HCT116 (cell line): ENCODE measurements at regions not wholly inside any gene's neighbourhood (a gene's known extent, or its start where the extent isn't known, plus 50 kb on each side); places are given as distances from the start of the nearest gene placed in this dataset.

ENCODE experiments used
- ATAC-seq: fragments of 200-7000 bp; cut with Tn5 transposase; 2 replicates; pipeline ENCODE4 v1.9.1; 2020; ENCODE audit warnings: mild to moderate bottlenecking, moderate library complexity
- BruUV-seq: library from RNA; stranded (reverse); fragments of 400-500 nt; replicated peaks from 2 replicates; lab custom pipeline; 2021; lab: Mats Ljungman, UMichigan
- CTCF ChIA-PET: fragments of 300-600 bp; sonication (Branson Sonifier 250); formaldehyde crosslinking; loops from one replicate; lab custom pipeline; 2021; ENCODE audit warnings: antibody characterized with exemption; lab: Charles Lee
- POLR2A ChIA-PET: fragments of 300-600, 350-600 bp; sonication (Branson Sonifier 250); formaldehyde crosslinking; loops from one replicate; lab custom pipeline; 2021; ENCODE audit warnings: antibody characterized with exemption; lab: Charles Lee
- RAD21 ChIA-PET, 2 experiments: fragments of 300-600 bp; sonication (Branson Sonifier 250); formaldehyde crosslinking; loops; one replicate each; lab custom pipeline; 2023; ENCODE audit warnings: low total read pairs in 2 of 2; ENCODE audit not compliant: uncharacterized antibody in 2 of 2, unreplicated experiment in 2 of 2, low non-redundant PET in 1 of 2; lab: Charles Lee
- DNase-seq: peaks from one replicate; pipeline ENCODE4 v3.0.0-alpha.2; 2010; ENCODE audit warnings: low read depth, low spot score
- H2AFZ ChIP-seq: fragments of 200-600 bp; shearing (Covaris generic), sonication (generic); 2 replicates; pipeline ENCODE4 v1.6.1; 2017; ENCODE audit warnings: low read depth, mixed run types, mixed read lengths, antibody characterized with exemption, low read length; ENCODE audit not compliant: poor library complexity, severe bottlenecking
- H3K27ac ChIP-seq: 2 replicates; pipeline ENCODE4 v1.5.1; 2012; ENCODE audit warnings: low read depth, low read length
- H3K27me3 ChIP-seq: fragments of 200-600 bp; sonication (generic); 2 replicates; pipeline ENCODE4 v1.6.1; 2016; ENCODE audit warnings: mixed run types, low read length, mixed read lengths; ENCODE audit not compliant: insufficient read depth
- H3K36me3 ChIP-seq, 2 experiments: fragments of 200-500 bp in 1 of 2; fragments of 200-600 bp in 1 of 2; sonication (Bioruptor generic) in 1 of 2; sonication (generic) in 1 of 2; 2 replicates each; pipeline versions ENCODE4 v1.5.1 to v1.6.1; 2014 to 2016; ENCODE audit warnings: low read length in 2 of 2, inconsistent platforms in 1 of 2, mixed read lengths in 1 of 2, mixed run types in 1 of 2; ENCODE audit not compliant: insufficient read depth in 2 of 2, control insufficient read depth in 1 of 2
- H3K4me1 ChIP-seq, 2 experiments: fragments of 200-600 bp in 1 of 2; sonication (generic) in 1 of 2; 2 replicates each; pipeline versions ENCODE4 v1.5.1 to v1.6.1; 2012 to 2017; ENCODE audit warnings: low read length in 2 of 2, inconsistent platforms in 1 of 2, mild to moderate bottlenecking in 1 of 2, mixed read lengths in 1 of 2, mixed run types in 1 of 2, moderate library complexity in 1 of 2; ENCODE audit not compliant: insufficient read depth in 2 of 2, control insufficient read depth in 1 of 2
- H3K4me2 ChIP-seq: fragments of 200-600 bp; sonication (generic); 2 replicates; pipeline ENCODE4 v1.6.1; 2017; ENCODE audit warnings: mixed run types, low read length, mixed read lengths
- H3K4me3 ChIP-seq, 2 experiments: fragments of 200-600 bp in 1 of 2; sonication (generic) in 1 of 2; replicated peaks in 1 of 2; 2 replicates each; pipeline ENCODE4 v1.5.1; 2011 to 2016; ENCODE audit warnings: low read length in 2 of 2, control low read depth in 1 of 2, low read depth in 1 of 2, mild to moderate bottlenecking in 1 of 2, mixed read lengths in 1 of 2, mixed run types in 1 of 2
- H3K79me2 ChIP-seq: fragments of 200-600 bp; sonication (generic); 2 replicates; pipeline ENCODE4 v1.6.1; 2017; ENCODE audit warnings: mild to moderate bottlenecking, mixed run types, low read length, moderate library complexity, mixed read lengths; ENCODE audit not compliant: insufficient read depth
- H3K9ac ChIP-seq: fragments of 200-600 bp; sonication (generic); 2 replicates; pipeline ENCODE4 v1.6.1; 2016; ENCODE audit warnings: low read length, mixed read lengths
- H3K9me2 ChIP-seq: fragments of 200-600 bp; sonication (generic), shearing (Covaris generic); 2 replicates; pipeline ENCODE4 v1.6.1; 2017; ENCODE audit warnings: mixed run types, mild to moderate bottlenecking, moderate library complexity; ENCODE audit not compliant: insufficient read depth
- H3K9me3 ChIP-seq, 2 experiments: fragments of 200-500 bp in 1 of 2; fragments of 200-600 bp in 1 of 2; sonication (Bioruptor generic) in 1 of 2; sonication (generic) in 1 of 2; 2 replicates each; pipeline ENCODE4 v1.6.1; 2014 to 2017; ENCODE audit warnings: low read length in 2 of 2, mixed read lengths in 2 of 2, inconsistent platforms in 1 of 2, low read depth in 1 of 2, mild to moderate bottlenecking in 1 of 2, mixed run types in 1 of 2, moderate library complexity in 1 of 2; ENCODE audit not compliant: control insufficient read depth in 1 of 2, insufficient read depth in 1 of 2
- H4K20me1 ChIP-seq: fragments of 200-600 bp; sonication (generic), shearing (Covaris generic); 2 replicates; pipeline ENCODE4 v1.6.1; 2017; ENCODE audit warnings: mixed run types, mild to moderate bottlenecking, moderate library complexity; ENCODE audit not compliant: insufficient read depth
- CBX3 ChIP-seq: IDR thresholded peaks from 2 replicates; pipeline ENCODE4 v1.6.1; 2012; ENCODE audit warnings: low read depth
- CEBPB ChIP-seq: IDR thresholded peaks from 2 replicates; pipeline ENCODE4 v1.6.1; 2012; ENCODE audit warnings: low read depth
- EGR1 ChIP-seq: IDR thresholded peaks from 2 replicates; pipeline ENCODE4 v1.6.1; 2012; ENCODE audit warnings: low read depth
- EZH2phosphoT487 ChIP-seq: fragments of 200-600 bp; IDR thresholded peaks from 2 replicates; pipeline ENCODE4 v1.6.1; 2018; ENCODE audit warnings: antibody characterized with exemption, borderline replicate concordance
- FOSL1 ChIP-seq: IDR thresholded peaks from 2 replicates; pipeline ENCODE4 v1.6.1; 2012; ENCODE audit warnings: low read depth
- JUND ChIP-seq: IDR thresholded peaks from 2 replicates; pipeline ENCODE4 v1.6.1; 2012
- POLR2A ChIP-seq: IDR thresholded peaks from 2 replicates; pipeline ENCODE4 v1.7.0; 2011; ENCODE audit warnings: borderline replicate concordance; ENCODE audit not compliant: insufficient read depth, insufficient read length; ENCODE audit errors: extremely low read depth
- RAD21 ChIP-seq: IDR thresholded peaks from 2 replicates; pipeline ENCODE4 v1.6.1; 2012; ENCODE audit warnings: low read depth, mild to moderate bottlenecking
- SIN3A ChIP-seq: IDR thresholded peaks from 2 replicates; pipeline ENCODE4 v1.6.1; 2012; ENCODE audit warnings: low read depth
- TCF7L2 ChIP-seq: IDR thresholded peaks from 2 replicates; pipeline ENCODE4 v1.7.0; 2011; ENCODE audit warnings: borderline replicate concordance, inconsistent platforms; ENCODE audit not compliant: insufficient read depth, insufficient read length; ENCODE audit errors: extremely low read depth
- YY1 ChIP-seq: IDR thresholded peaks from 2 replicates; pipeline ENCODE4 v1.6.1; 2011; ENCODE audit warnings: low read length, low read depth, moderate library complexity, mild to moderate bottlenecking; ENCODE audit not compliant: insufficient replicate concordance; ENCODE audit errors: extremely low read depth
- ZFX ChIP-seq: fragments of 450-650 bp; IDR thresholded peaks from 2 replicates; pipeline ENCODE4 v1.6.1; 2017
- intact Hi-C: fragments of 100-400 bp; cut with micrococcal nuclease; formaldehyde crosslinking; loops from 2 replicates; pipeline ENCODE4 v1.10.0; 2022
- TF ChIP-seq, protein P1 (sequence below), 3 experiments: fragments of 200-600 bp in 1 of 3; sonication (generic) in 1 of 3; IDR thresholded peaks in 2 of 3; conservative IDR thresholded peaks in 1 of 3; 2 replicates each; pipeline ENCODE4 v1.5.1; 2012 to 2017; ENCODE audit warnings: low read depth in 2 of 3, low read length in 2 of 3, antibody characterized with exemption in 1 of 3, borderline replicate concordance in 1 of 3, control low read depth in 1 of 3, mild to moderate bottlenecking in 1 of 3, mixed read lengths in 1 of 3, mixed run types in 1 of 3, moderate library complexity in 1 of 3; ENCODE audit not compliant: insufficient read depth in 1 of 3
- TF ChIP-seq, protein P2 (sequence below): IDR thresholded peaks from 2 replicates; pipeline ENCODE4 v1.6.1; 2012
- TF ChIP-seq, protein P3 (sequence below): IDR thresholded peaks from 2 replicates; pipeline ENCODE4 v1.6.1; 2012; ENCODE audit warnings: low read depth

DNA sequence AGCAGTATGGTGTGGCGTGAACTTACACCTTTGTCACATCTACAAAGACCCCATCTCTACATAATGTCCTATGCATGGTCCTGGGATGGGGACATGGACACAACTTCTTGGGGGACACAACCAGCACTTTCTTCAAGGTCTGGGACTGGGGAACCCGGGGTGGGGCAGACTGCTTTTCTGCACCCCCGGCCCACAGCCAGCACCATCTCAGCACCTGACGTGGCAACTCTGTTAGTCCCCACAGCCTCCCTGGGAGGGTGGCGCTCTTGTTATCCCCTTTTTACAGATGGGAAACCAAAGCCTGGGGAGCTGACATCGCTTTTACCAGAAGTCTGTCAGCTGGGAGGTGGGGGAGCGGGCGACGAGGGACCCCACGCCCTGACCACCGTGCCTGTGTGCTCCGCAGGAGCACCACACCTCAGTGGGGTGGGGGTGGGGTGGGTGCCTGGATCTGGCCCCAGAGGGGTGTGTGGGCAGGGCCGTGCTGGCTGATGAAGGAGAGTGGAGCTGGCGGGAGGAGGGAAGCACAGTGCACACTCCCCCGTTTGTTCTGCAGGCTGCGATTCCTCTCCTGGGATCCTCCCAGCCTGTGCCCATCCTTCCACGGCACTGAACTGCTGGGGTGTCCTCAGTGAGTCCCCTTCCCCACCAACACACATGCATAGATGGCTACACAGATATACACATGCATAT, 115.4 kb upstream of the GSE1 start:
- DNase-seq (no peak), ATAC-seq (no peak)
- Histone ChIP-seq H3K4me3 (no peak overlapping the region), H3K27me3 (no peaks in the 10 kb centered on the region), H3K4me2 (no peak overlapping the region), H3K4me1 (peaks cover 2 to 3% of the 10 kb centered on the region in 2 experiments), H3K27ac (no peak overlapping the region), H3K9me2 (no peaks in the 10 kb centered on the region), H3K9me3 (no peaks in the 10 kb centered on the region), H4K20me1 (no peaks in the 10 kb centered on the region), H2AFZ (no peak overlapping the region), H3K36me3 (no peaks in the 10 kb centered on the region), H3K9ac (no peak overlapping the region), H3K79me2 (no peaks in the 10 kb centered on the region)
- no TSS peak for BruUV-seq
- intact Hi-C loops = loop anchor here (10.0 kb wide), 2 partner anchors 63 to 117 kb away; partner anchors contain the start of gene GSE1
- TF ChIP-seq, protein P1, sequence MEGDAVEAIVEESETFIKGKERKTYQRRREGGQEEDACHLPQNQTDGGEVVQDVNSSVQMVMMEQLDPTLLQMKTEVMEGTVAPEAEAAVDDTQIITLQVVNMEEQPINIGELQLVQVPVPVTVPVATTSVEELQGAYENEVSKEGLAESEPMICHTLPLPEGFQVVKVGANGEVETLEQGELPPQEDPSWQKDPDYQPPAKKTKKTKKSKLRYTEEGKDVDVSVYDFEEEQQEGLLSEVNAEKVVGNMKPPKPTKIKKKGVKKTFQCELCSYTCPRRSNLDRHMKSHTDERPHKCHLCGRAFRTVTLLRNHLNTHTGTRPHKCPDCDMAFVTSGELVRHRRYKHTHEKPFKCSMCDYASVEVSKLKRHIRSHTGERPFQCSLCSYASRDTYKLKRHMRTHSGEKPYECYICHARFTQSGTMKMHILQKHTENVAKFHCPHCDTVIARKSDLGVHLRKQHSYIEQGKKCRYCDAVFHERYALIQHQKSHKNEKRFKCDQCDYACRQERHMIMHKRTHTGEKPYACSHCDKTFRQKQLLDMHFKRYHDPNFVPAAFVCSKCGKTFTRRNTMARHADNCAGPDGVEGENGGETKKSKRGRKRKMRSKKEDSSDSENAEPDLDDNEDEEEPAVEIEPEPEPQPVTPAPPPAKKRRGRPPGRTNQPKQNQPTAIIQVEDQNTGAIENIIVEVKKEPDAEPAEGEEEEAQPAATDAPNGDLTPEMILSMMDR (IDR thresholded peaks at IDR 0.05 in 2 of 3, conservative IDR thresholded peaks at IDR 0.05 in 1 of 3; ENCODE audit: borderline replicate concordance in 1 of 3, insufficient read depth in 1 of 3, low read depth in 2 of 3, low read length in 2 of 3) = no peak
- no peak for TF ChIP-seq SIN3A
- CTCF ChIA-PET = no interaction called here
- POLR2A ChIA-PET = no interaction called here
- RAD21 ChIA-PET = no interaction called here

DNA sequence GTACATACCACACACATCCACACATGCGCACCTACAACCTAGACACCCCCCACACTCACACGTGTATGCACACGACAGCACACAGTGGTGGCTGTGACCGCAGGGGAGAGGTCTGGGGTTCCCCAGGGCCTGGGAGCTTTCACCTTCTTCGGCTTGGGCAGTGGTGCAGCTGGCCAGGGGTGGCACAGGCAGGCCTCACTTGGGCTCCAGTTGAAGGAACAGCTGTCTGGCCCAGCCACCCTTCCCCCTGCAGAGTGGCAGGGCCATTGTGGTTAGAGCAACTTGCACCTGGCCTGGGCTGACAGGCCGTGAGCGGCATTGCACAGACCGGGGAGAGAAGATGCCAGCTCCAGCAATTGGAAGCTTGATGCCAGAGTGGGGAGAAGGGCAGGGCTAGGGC, 114.5 kb upstream of the GSE1 start:
- intact Hi-C loops = loop anchor here (10.0 kb wide), 2 partner anchors 64 to 116 kb away; partner anchors contain the start of gene GSE1
- BruUV-seq = no TSS peak
- Histone ChIP-seq H2AFZ (no peak overlapping the region), H3K9ac (no peak overlapping the region), H3K4me1 (no peaks in the 10 kb centered on the region), H3K36me3 (no peaks in the 10 kb centered on the region), H3K4me3 (no peak overlapping the region), H3K27ac (no peak overlapping the region), H3K79me2 (no peaks in the 10 kb centered on the region), H3K9me2 (no peaks in the 10 kb centered on the region), H3K27me3 (no peaks in the 10 kb centered on the region), H3K9me3 (no peaks in the 10 kb centered on the region), H3K4me2 (no peak overlapping the region), H4K20me1 (no peaks in the 10 kb centered on the region)
- DNase-seq (no peak), ATAC-seq (no peak)
- CTCF ChIA-PET = no interaction called here
- RAD21 ChIA-PET = no interaction called here
- POLR2A ChIA-PET = no interaction called here
- TF ChIP-seq FOSL1 = no peak
- TF ChIP-seq POLR2A = no peak
- TF ChIP-seq, protein P2, sequence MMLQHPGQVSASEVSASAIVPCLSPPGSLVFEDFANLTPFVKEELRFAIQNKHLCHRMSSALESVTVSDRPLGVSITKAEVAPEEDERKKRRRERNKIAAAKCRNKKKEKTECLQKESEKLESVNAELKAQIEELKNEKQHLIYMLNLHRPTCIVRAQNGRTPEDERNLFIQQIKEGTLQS = no peak
- no peak for TF ChIP-seq YY1
- no peak for TF ChIP-seq RAD21
- no peak for TF ChIP-seq TCF7L2
- TF ChIP-seq CEBPB = no peak
- no peak for TF ChIP-seq ZFX
- TF ChIP-seq CBX3 = no peak
- no peak for TF ChIP-seq EGR1
- no peak for TF ChIP-seq EZH2phosphoT487
- no peak for TF ChIP-seq JUND
- TF ChIP-seq, protein P3, sequence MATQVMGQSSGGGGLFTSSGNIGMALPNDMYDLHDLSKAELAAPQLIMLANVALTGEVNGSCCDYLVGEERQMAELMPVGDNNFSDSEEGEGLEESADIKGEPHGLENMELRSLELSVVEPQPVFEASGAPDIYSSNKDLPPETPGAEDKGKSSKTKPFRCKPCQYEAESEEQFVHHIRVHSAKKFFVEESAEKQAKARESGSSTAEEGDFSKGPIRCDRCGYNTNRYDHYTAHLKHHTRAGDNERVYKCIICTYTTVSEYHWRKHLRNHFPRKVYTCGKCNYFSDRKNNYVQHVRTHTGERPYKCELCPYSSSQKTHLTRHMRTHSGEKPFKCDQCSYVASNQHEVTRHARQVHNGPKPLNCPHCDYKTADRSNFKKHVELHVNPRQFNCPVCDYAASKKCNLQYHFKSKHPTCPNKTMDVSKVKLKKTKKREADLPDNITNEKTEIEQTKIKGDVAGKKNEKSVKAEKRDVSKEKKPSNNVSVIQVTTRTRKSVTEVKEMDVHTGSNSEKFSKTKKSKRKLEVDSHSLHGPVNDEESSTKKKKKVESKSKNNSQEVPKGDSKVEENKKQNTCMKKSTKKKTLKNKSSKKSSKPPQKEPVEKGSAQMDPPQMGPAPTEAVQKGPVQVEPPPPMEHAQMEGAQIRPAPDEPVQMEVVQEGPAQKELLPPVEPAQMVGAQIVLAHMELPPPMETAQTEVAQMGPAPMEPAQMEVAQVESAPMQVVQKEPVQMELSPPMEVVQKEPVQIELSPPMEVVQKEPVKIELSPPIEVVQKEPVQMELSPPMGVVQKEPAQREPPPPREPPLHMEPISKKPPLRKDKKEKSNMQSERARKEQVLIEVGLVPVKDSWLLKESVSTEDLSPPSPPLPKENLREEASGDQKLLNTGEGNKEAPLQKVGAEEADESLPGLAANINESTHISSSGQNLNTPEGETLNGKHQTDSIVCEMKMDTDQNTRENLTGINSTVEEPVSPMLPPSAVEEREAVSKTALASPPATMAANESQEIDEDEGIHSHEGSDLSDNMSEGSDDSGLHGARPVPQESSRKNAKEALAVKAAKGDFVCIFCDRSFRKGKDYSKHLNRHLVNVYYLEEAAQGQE = no peak
- TF ChIP-seq SIN3A = no peak
